ENCODE measurements at regions not wholly inside any gene's neighbourhood (a gene's known extent, or its start where the extent isn't known, plus 50 kb on each side); places are given as distances from the start of the nearest gene placed in this dataset.

DNA sequence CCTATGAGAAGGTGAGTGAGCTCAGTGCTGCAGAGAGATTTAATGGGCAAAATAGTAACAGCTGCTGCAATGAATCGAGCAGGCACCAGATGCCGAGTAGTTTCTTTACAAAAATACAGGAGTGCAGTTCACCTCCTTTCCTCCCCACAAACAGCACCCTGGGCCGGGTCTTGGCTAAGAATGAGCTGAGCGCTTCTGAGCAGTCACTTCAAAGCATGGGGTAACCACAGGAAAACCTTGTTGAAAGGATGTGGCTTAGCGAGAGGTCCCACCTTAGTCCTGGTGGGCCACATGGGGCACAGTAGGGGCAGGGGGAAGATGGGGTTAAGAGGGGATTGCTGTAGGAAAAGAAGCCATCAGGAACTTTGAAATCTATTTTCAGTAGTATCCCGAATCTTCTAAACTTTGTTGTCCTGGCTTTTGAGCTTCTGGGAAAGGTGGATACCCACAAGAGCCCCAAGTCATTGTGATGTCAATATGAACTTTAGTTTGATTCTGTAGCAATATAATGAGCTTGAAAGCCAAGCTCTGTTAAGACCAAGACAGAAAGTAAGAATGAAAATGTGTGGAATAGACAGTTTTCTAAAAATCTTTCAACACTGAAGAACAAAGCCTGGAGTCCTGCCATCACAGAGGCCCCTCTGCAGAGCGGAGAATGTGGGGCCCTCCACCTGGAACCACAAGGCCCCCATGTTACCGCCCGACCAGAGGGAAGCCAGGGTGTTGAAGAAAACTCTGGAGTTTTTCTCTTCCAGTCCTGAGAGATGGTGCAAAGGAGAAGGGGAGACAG, 101.0 kb upstream of the ZNF236 start:
- no peak for DNase-seq
- TF ChIP-seq, protein P1, sequence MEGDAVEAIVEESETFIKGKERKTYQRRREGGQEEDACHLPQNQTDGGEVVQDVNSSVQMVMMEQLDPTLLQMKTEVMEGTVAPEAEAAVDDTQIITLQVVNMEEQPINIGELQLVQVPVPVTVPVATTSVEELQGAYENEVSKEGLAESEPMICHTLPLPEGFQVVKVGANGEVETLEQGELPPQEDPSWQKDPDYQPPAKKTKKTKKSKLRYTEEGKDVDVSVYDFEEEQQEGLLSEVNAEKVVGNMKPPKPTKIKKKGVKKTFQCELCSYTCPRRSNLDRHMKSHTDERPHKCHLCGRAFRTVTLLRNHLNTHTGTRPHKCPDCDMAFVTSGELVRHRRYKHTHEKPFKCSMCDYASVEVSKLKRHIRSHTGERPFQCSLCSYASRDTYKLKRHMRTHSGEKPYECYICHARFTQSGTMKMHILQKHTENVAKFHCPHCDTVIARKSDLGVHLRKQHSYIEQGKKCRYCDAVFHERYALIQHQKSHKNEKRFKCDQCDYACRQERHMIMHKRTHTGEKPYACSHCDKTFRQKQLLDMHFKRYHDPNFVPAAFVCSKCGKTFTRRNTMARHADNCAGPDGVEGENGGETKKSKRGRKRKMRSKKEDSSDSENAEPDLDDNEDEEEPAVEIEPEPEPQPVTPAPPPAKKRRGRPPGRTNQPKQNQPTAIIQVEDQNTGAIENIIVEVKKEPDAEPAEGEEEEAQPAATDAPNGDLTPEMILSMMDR (IDR thresholded peaks at IDR 0.05), result no peak

DNA sequence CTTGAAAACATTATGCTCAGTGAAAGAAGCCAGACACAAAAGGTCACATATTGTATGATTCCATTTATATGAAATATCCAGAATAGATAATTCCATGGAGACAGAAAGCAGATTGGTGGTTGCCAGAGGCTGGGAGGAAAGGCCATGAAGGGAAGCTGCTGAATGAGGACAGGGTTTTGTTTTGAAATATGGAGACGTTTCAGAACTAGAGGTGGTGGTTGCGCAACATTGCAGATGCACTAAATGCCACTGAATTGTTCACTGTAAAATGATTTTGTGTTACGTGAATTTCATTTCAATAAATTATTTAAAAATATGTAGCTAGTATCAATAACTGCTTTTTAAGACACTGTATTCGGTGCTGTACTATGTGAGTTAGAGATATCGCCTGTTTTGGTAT, 101.7 kb upstream of the ZNF236 start:
- Histone ChIP-seq H3K27me3 (ENCODE audit: low read depth) (no peaks in the 10 kb centered on the region), H3K36me3 (no peaks in the 10 kb centered on the region), H3K4me1 (no peaks in the 10 kb centered on the region), H3K9me3 (no peaks in the 10 kb centered on the region), H3K4me3 (no peak overlapping the region), H3K27ac (no peak overlapping the region)
- TF ChIP-seq, protein P1 (IDR thresholded peaks at IDR 0.05), result no peak
- no peak for DNase-seq
- ATAC-seq, result no peak
- intact Hi-C loops (cut with DNase I), result no loop called here

More for the DNA sequence above, 101.0 kb upstream of the ZNF236 start:
- no peaks in the 10 kb centered on the region for H3K9me3 ChIP-seq
- H3K36me3 ChIP-seq, result no peaks in the 10 kb centered on the region
- no peak overlapping the region for H3K4me3 ChIP-seq
- H3K4me1 ChIP-seq, result no peaks in the 10 kb centered on the region
- intact Hi-C loops (cut with DNase I), result no loop called here
- H3K27me3 ChIP-seq (ENCODE audit: low read depth), result no peaks in the 10 kb centered on the region
- no peak overlapping the region for H3K27ac ChIP-seq
- no peak for ATAC-seq

DNA sequence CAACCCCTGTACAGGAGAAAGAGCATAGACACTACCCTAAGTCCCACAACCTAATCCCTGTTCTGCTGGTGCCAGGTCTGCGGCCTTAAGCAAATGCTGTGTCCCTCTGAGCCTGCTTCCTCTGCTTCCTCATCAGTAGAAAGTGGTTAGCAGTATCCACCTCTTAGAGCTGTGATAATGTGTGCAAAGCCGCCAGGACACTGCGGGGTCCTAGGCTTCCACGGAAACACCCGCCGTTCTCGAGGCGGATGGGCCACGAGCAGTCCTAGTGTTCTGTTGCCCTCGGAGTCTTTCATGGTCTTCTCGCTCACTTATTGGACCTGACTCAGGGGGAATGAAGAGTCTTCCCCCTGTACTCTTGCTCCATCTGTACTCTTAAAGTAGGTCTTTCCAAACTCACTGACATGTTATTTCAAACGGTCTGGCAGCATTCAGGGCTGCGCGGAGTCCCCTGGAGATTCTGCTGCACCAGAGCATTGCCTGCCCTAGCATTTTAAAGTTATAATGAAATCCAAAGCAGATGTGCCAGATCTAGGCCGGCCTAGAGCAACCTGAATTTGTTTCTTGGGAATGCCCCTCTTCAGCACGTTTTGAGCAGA, 107.2 kb upstream of the ZNF236 start:
- ATAC-seq (no peak), DNase-seq (no peak)
- intact Hi-C loops (cut with DNase I), result no loop called here
- no peaks in the 10 kb centered on the region for H3K27me3 ChIP-seq (ENCODE audit: low read depth)
- no peak overlapping the region for H3K27ac ChIP-seq
- H3K4me3 ChIP-seq, result no peak overlapping the region
- H3K36me3 ChIP-seq, result no peaks in the 10 kb centered on the region
- H3K4me1 ChIP-seq, result no peaks in the 10 kb centered on the region
- TF ChIP-seq, protein P1 (IDR thresholded peaks at IDR 0.05), result no peak
- no peaks in the 10 kb centered on the region for H3K9me3 ChIP-seq

DNA sequence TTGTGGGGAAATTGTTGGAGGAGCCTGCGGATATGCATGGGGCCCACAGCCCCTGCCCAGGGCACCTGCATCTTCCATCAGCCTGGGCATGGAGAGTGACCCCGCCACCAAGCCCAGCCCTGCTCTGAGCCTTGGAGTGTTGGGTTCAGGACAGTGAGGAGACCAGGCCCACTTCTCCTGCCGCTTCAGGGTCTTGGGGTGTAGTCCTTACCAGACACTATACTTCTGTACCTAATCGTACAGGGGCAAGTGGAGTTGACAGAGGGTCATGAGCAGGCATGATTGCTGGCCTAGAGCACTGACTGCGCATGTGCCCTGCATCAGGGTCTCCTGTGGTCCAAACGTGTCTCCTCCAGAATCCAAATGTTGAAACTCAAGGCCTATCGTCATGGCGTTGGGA, 108.9 kb upstream of the ZNF236 start:
- Histone ChIP-seq H3K4me1 (no peaks in the 10 kb centered on the region), H3K9me3 (no peaks in the 10 kb centered on the region), H3K36me3 (no peaks in the 10 kb centered on the region), H3K27me3 (ENCODE audit: low read depth) (no peaks in the 10 kb centered on the region), H3K4me3 (no peak overlapping the region), H3K27ac (no peak overlapping the region)
- ATAC-seq, result no peak
- TF ChIP-seq, protein P1 (IDR thresholded peaks at IDR 0.05), result no peak
- intact Hi-C loops (cut with DNase I), result no loop called here
- no peak for DNase-seq

DNA sequence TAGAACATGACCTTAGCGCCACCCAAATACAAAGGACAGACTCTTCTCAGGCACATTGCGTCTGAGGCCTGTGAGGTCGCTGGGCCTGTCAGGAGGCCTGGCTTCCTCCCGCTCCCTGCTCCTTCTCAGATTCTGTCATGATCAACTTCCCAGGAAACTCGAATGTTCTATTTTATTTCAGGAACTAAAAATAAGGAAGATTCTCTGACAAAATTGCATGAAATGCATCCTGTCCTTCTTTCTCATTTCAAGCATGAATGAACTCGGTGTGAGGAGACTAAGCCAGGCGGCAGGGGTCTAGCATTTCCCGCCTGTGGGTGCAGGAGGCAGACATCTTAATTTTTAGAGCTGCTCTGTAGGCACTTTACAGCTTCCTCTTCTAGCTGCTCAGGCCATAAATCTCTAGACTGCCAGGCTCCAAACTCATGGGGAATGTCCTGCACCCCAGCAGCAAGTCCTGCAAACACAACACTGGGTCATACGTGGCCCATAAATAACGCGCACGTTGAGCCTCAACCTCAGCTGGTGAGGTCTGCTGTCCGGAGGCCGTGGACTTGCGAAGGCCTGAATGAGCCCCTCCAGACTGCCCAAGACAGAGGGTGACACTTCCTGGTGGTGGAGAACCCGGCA, 109.7 kb upstream of the ZNF236 start:
- no peaks in the 10 kb centered on the region for H3K9me3 ChIP-seq
- H3K27me3 ChIP-seq (ENCODE audit: low read depth), result no peaks in the 10 kb centered on the region
- no peak overlapping the region for H3K4me3 ChIP-seq
- ATAC-seq, result no peak
- TF ChIP-seq, protein P1 (IDR thresholded peaks at IDR 0.05), result no peak
- no peak for DNase-seq
- H3K27ac ChIP-seq, result no peak overlapping the region
- no peaks in the 10 kb centered on the region for H3K4me1 ChIP-seq
- H3K36me3 ChIP-seq, result no peaks in the 10 kb centered on the region
- intact Hi-C loops (cut with DNase I), result no loop called here
